ENCODE measurements at regions not wholly inside any gene's neighbourhood (a gene's known extent, or its start where the extent isn't known, plus 50 kb on each side); places are given as distances from the start of the nearest gene placed in this dataset.

- TF ChIP-seq CTCF (IDR thresholded peaks at IDR 0.05), result no peak
- no peak for TF ChIP-seq POLR2A (IDR thresholded peaks at IDR 0.05)
- no peak for TF ChIP-seq POLR2AphosphoS5 (IDR thresholded peaks at IDR 0.05)
Observed at GRCh38 chrY:7470037-7470436, 558.5 kb upstream of the AMELY start.

Measured in breast epithelium (tissue), 3 donors.